ENCODE measurements at regions not wholly inside any gene's neighbourhood (a gene's known extent, or its start where the extent isn't known, plus 50 kb on each side); places are given as distances from the start of the nearest gene placed in this dataset.

DNA sequence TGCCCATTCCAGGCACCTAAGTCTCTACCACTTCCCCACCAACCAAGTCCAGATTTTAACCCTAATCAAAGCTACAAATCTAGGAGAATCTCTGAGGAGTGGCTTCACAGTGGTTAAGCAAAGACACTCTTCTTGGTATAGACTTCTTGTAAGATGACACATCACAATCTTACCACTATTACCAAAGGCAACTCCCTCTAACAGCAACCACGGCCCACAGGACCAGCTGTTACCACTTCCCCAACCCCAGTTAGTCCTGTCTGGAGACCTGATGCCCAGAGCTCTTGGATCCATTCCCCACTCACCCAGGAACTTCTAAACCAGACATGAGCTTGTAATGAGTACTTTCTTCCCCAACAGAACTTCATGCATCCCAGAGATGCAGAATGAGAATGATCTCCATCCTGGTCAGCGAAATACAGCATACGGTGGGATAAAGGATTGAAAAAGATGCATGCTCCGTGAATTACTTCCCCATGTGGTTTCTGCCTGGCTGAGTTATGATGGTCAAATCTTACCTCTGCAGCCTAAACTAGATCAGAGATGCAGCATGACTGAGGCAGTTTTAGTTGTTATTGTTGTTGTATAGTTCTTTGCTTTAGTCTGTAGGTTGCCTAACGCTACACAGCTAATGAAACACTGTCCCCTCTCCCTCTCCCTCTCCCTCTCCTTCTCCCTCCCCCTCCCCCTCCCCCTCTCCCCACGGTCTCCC is 87.7 kb upstream of the FOXN3 start:
- WGBS (ENCODE audit: insufficient coverage, low coverage, low lambda C conversion rate, missing lambda C conversion rate) = 88% methylated on average over 6 of the region's 6 CpGs
- intact Hi-C loops (cut with DNase I) = no loop called here
- no peak for ATAC-seq

DNA sequence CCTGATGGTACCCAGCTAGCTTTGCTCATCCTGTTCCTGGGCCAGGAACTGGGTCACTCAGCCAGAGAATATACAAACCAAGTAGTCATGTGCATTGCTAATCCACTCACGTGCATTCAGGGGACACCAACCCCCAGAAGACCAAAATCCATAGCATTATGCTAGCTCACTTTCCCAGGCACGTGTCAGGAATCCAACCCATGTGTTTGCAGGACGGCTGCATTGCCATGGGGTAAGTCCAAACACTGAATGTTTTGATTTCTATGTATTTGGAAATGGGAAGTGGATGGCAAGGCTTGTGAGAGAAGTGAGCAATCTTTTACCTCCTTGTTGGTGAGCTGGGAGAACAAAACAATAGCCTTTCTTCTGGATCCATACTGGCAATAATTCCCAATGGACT is 87.1 kb upstream of the FOXN3 start:
- Histone ChIP-seq H3K27ac (no peak overlapping the region), H3K36me3 (no peaks in the 10 kb centered on the region), H3K9me3 (no peaks in the 10 kb centered on the region), H3K4me1 (peaks cover 0 to 33% (median 6%) of the 10 kb centered on the region in 4 donors), H3K4me3 (no peak overlapping the region), H3K27me3 (no peaks in the 10 kb centered on the region)
- DNase-seq = no peak
- no CpG with 5 or more reads among the region's 3 CpGs for WGBS (ENCODE audit: insufficient coverage, low coverage, low lambda C conversion rate, missing lambda C conversion rate)
- TF ChIP-seq, protein P1, sequence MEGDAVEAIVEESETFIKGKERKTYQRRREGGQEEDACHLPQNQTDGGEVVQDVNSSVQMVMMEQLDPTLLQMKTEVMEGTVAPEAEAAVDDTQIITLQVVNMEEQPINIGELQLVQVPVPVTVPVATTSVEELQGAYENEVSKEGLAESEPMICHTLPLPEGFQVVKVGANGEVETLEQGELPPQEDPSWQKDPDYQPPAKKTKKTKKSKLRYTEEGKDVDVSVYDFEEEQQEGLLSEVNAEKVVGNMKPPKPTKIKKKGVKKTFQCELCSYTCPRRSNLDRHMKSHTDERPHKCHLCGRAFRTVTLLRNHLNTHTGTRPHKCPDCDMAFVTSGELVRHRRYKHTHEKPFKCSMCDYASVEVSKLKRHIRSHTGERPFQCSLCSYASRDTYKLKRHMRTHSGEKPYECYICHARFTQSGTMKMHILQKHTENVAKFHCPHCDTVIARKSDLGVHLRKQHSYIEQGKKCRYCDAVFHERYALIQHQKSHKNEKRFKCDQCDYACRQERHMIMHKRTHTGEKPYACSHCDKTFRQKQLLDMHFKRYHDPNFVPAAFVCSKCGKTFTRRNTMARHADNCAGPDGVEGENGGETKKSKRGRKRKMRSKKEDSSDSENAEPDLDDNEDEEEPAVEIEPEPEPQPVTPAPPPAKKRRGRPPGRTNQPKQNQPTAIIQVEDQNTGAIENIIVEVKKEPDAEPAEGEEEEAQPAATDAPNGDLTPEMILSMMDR (IDR thresholded peaks at IDR 0.05) = no peak
- TF ChIP-seq POLR2A (IDR thresholded peaks at IDR 0.05) = no peak
- no peak for ATAC-seq
- intact Hi-C loops (cut with DNase I) = no loop called here

More for the DNA sequence above, 87.7 kb upstream of the FOXN3 start:
- DNase-seq = no peak
- Histone ChIP-seq H3K27me3 (no peaks in the 10 kb centered on the region), H3K36me3 (no peaks in the 10 kb centered on the region), H3K4me1 (peaks cover 0 to 32% (median 6%) of the 10 kb centered on the region in 4 donors), H3K9me3 (no peaks in the 10 kb centered on the region), H3K4me3 (no peak overlapping the region), H3K27ac (no peak overlapping the region)
- TF ChIP-seq, protein P1 (IDR thresholded peaks at IDR 0.05) = no peak
- no peak for TF ChIP-seq POLR2A (IDR thresholded peaks at IDR 0.05)

DNA sequence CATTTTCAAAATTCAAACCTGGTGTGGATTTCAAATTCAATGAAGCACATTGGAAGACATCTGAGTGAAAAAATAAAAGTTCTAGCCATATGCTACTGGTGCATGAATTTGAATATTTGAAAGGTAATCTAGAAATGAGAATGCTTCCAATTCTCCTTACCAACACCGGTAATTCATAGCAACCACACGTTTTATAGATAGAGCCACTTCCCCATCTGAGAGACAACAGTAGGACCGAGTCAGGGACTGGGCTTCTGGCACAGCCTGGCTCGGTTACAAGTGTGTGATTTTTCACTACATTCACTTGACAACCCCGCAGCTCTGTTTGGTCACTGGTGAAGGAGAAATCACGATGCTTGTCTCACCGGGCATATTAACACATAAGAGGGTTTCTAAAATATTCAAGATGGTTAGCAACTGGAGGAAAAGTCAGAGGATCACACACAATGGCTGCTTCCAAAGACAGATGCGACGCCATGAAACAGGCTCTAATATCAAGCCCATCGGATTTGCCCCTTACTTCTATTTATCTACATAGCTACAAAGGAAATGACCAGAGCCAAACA is 86.5 kb upstream of the FOXN3 start:
- Histone ChIP-seq H3K9me3 (no peaks in the 10 kb centered on the region), H3K36me3 (no peaks in the 10 kb centered on the region), H3K4me1 (peaks cover 0 to 31% (median 6%) of the 10 kb centered on the region in 4 donors), H3K4me3 (no peak overlapping the region), H3K27ac (no peak overlapping the region), H3K27me3 (no peaks in the 10 kb centered on the region)
- intact Hi-C loops (cut with DNase I) = no loop called here
- WGBS (ENCODE audit: insufficient coverage, low coverage, low lambda C conversion rate, missing lambda C conversion rate) = 84% methylated on average over 9 of the region's 10 CpGs
- ATAC-seq = no peak
- no peak for DNase-seq
- TF ChIP-seq POLR2A (IDR thresholded peaks at IDR 0.05) = no peak
- TF ChIP-seq, protein P1 (IDR thresholded peaks at IDR 0.05) = no peak

DNA sequence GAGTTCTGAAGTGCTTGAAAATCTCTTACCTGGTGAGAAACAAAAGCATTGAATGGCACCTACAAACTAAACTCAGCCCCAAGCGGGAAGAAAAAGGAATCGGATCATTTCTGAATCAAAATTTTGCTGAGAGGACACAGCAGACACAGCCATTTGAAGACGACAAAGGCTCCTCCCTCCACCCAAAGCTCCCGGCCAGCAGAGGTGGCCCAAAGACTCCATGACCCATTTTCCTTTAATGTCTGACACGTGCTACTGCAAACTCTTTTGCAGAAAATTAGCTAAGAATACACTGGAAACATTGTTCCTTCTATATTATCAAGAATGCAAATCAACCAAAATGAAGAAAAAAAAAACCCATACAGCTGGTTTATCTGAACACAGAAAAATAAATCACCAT is 85.9 kb upstream of the FOXN3 start:
- H3K27ac ChIP-seq = no peak overlapping the region
- H3K27me3 ChIP-seq = no peaks in the 10 kb centered on the region
- no peak for TF ChIP-seq POLR2A (IDR thresholded peaks at IDR 0.05)
- TF ChIP-seq, protein P1 (IDR thresholded peaks at IDR 0.05) = no peak
- H3K4me3 ChIP-seq = no peak overlapping the region
- intact Hi-C loops (cut with DNase I) = no loop called here
- DNase-seq (no peak), ATAC-seq (no peak)
- peaks cover 0 to 26% (median 4%) of the 10 kb centered on the region in 4 donors for H3K4me1 ChIP-seq
- WGBS (ENCODE audit: insufficient coverage, low coverage, low lambda C conversion rate, missing lambda C conversion rate) = 39% methylated on average over 3 of the region's 5 CpGs
- no peaks in the 10 kb centered on the region for H3K9me3 ChIP-seq
- no peaks in the 10 kb centered on the region for H3K36me3 ChIP-seq

Data from right lobe of liver (tissue), 6 donors.